ENCODE measurements at regions not wholly inside any gene's neighbourhood (a gene's known extent, or its start where the extent isn't known, plus 50 kb on each side); places are given as distances from the start of the nearest gene placed in this dataset.

DNA sequence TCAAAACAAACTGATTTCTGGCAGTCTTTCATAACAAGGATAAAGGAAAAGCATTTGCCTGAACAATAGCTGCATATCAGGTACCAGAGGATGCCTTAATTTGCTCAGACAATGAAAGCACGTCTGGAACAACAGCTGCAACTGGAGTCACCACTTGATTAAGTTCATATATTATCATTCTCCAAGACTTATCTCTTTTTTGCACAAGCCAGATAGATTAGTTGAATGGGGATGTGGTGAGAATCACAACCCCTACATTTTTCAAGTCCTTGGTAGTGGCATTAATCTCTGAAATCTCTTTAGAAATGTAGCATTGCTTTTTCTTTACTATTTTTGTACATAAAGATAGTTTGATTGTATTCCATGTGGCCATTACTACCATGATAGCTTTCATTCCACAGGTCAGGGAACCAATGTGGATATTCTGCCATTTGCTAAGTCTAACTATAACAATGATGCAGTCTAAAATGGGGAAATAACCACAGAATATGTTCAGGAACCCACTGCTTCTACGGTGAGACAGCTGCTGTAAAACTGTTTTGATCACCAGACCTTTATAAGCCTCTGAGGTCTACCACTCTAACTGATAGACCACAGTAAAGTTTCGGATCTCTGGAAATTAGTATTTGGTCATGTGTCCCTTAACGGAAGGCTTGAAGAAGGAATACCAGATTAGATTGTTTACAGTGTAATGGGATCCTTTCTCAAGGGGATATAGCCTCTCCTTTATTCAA, 1176.2 kb downstream of the DNAJB9 start:
- TF ChIP-seq POLR2A (IDR thresholded peaks at IDR 0.05): no peak
- TF ChIP-seq, protein P1, sequence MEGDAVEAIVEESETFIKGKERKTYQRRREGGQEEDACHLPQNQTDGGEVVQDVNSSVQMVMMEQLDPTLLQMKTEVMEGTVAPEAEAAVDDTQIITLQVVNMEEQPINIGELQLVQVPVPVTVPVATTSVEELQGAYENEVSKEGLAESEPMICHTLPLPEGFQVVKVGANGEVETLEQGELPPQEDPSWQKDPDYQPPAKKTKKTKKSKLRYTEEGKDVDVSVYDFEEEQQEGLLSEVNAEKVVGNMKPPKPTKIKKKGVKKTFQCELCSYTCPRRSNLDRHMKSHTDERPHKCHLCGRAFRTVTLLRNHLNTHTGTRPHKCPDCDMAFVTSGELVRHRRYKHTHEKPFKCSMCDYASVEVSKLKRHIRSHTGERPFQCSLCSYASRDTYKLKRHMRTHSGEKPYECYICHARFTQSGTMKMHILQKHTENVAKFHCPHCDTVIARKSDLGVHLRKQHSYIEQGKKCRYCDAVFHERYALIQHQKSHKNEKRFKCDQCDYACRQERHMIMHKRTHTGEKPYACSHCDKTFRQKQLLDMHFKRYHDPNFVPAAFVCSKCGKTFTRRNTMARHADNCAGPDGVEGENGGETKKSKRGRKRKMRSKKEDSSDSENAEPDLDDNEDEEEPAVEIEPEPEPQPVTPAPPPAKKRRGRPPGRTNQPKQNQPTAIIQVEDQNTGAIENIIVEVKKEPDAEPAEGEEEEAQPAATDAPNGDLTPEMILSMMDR (IDR thresholded peaks at IDR 0.05): no peak

All from lower leg skin (tissue), 3 donors.